Kidney capillary endothelial cell (primary cell): ENCODE measurements at regions not wholly inside any gene's neighbourhood (a gene's known extent, or its start where the extent isn't known, plus 50 kb on each side); places are given as distances from the start of the nearest gene placed in this dataset.
"Not testable (repeated sequence)": the region's sequence is repeated elsewhere in the genome, so short reads cannot be mapped to it uniquely, and the experiment has no call there.

Experiments used
- DNase-seq: peaks from one replicate; pipeline ENCODE4 v3.0.0-alpha.2; 2018; ENCODE audit warnings: low spot score

- DNase-seq = peak; percentile 10
Measured at GRCh38 chr15:67945951-67946700, 106.3 kb upstream of the RNU6-1 start.

GRCh38 chr15:67946701-67947100, 106.9 kb upstream of the RNU6-1 start:
- no peak for DNase-seq

- no peak for DNase-seq
Measured at GRCh38 chr15:67947254-67948039, 106.7 kb upstream of the PIAS1 start.

- DNase-seq = no peak
Measured at GRCh38 chr15:67948215-67948614, 105.9 kb upstream of the PIAS1 start.

GRCh38 chr15:67951187-67951586, 102.9 kb upstream of the PIAS1 start:
- not testable (repeated sequence) for DNase-seq

- DNase-seq = no peak
Measured at GRCh38 chr15:67953299-67953698, 100.8 kb upstream of the PIAS1 start.

- no peak for DNase-seq
Measured at GRCh38 chr15:67955252-67955651, 98.9 kb upstream of the PIAS1 start.

- no peak for DNase-seq
Measured at GRCh38 chr15:67957435-67958132, 96.5 kb upstream of the PIAS1 start.

GRCh38 chr15:67967871-67968431, 86.2 kb upstream of the PIAS1 start:
- peak; percentile 26 for DNase-seq

- DNase-seq = no peak
Measured at GRCh38 chr15:67968564-67968963, 85.6 kb upstream of the PIAS1 start.

- no peak for DNase-seq
Measured at GRCh38 chr15:67968966-67969365, 85.1 kb upstream of the PIAS1 start.

- DNase-seq = no peak
Measured at GRCh38 chr15:67969892-67970291, 84.2 kb upstream of the PIAS1 start.

GRCh38 chr15:67972377-67972776, 81.7 kb upstream of the PIAS1 start:
- no peak for DNase-seq

GRCh38 chr15:67973846-67974245, 80.3 kb upstream of the PIAS1 start:
- DNase-seq = no peak

GRCh38 chr15:67976506-67977073, 77.5 kb upstream of the PIAS1 start:
- DNase-seq = no peak

GRCh38 chr15:67977414-67978089, 76.6 kb upstream of the PIAS1 start:
- no peak for DNase-seq

GRCh38 chr15:67979281-67979680, 74.8 kb upstream of the PIAS1 start:
- DNase-seq = no peak

- no peak for DNase-seq
Measured at GRCh38 chr15:67980171-67980570, 73.9 kb upstream of the PIAS1 start.

- DNase-seq = no peak
Measured at GRCh38 chr15:67980773-67981685, 73.1 kb upstream of the PIAS1 start.

GRCh38 chr15:67981848-67982247, 72.3 kb upstream of the PIAS1 start:
- no peak for DNase-seq

- no peak for DNase-seq
Measured at GRCh38 chr15:67991706-67992105, 62.4 kb upstream of the PIAS1 start.
